ENCODE measurements at regions not wholly inside any gene's neighbourhood (a gene's known extent, or its start where the extent isn't known, plus 50 kb on each side); places are given as distances from the start of the nearest gene placed in this dataset.

- no peak for DNase-seq (ENCODE audit: low read depth in 2 of 2, low spot score in 1 of 2)
Measured at GRCh38 chr20:52410731-52411234, 219.2 kb upstream of the ZFP64 start.

- DNase-seq (ENCODE audit: low read depth in 2 of 2, low spot score in 1 of 2): peak in 1 of 2 donors; percentile 18
Measured at GRCh38 chr20:52410182-52410647, 218.6 kb upstream of the ZFP64 start.

GRCh38 chr20:52405986-52406385 lies 214.4 kb upstream of the ZFP64 start:
- no peak for DNase-seq (ENCODE audit: low read depth in 2 of 2, low spot score in 1 of 2)

- no peak for DNase-seq (ENCODE audit: low read depth in 2 of 2, low spot score in 1 of 2)
Measured at GRCh38 chr20:52405417-52405816, 213.8 kb upstream of the ZFP64 start.

GRCh38 chr20:52404671-52405070 lies 213.1 kb upstream of the ZFP64 start:
- DNase-seq (ENCODE audit: low read depth in 2 of 2, low spot score in 1 of 2): no peak

GRCh38 chr20:52402950-52403349 lies 211.4 kb upstream of the ZFP64 start:
- no peak for DNase-seq (ENCODE audit: low read depth in 2 of 2, low spot score in 1 of 2)

- no peak for DNase-seq (ENCODE audit: low read depth in 2 of 2, low spot score in 1 of 2)
Measured at GRCh38 chr20:52402514-52402913, 210.9 kb upstream of the ZFP64 start.

- no peak for DNase-seq (ENCODE audit: low read depth in 2 of 2, low spot score in 1 of 2)
Measured at GRCh38 chr20:52401431-52401830, 209.9 kb upstream of the ZFP64 start.

- no peak for DNase-seq (ENCODE audit: low read depth in 2 of 2, low spot score in 1 of 2)
Measured at GRCh38 chr20:52399352-52399751, 207.8 kb upstream of the ZFP64 start.

- no peak for DNase-seq (ENCODE audit: low read depth in 2 of 2, low spot score in 1 of 2)
Measured at GRCh38 chr20:52389606-52390005, 198.0 kb upstream of the ZFP64 start.

- DNase-seq (ENCODE audit: low read depth in 2 of 2, low spot score in 1 of 2): no peak
Measured at GRCh38 chr20:52383995-52384621, 192.5 kb upstream of the ZFP64 start.

- DNase-seq (ENCODE audit: low read depth in 2 of 2, low spot score in 1 of 2): no peak
Measured at GRCh38 chr20:52382933-52383332, 191.4 kb upstream of the ZFP64 start.

- peak in 1 of 2 donors; percentile 6 for DNase-seq (ENCODE audit: low read depth in 2 of 2, low spot score in 1 of 2)
Measured at GRCh38 chr20:52379723-52380336, 188.3 kb upstream of the ZFP64 start.

- no peak for DNase-seq (ENCODE audit: low read depth in 2 of 2, low spot score in 1 of 2)
Measured at GRCh38 chr20:52372169-52372568, 180.6 kb upstream of the ZFP64 start.

GRCh38 chr20:52365688-52366087 lies 174.1 kb upstream of the ZFP64 start:
- no peak for DNase-seq (ENCODE audit: low read depth in 2 of 2, low spot score in 1 of 2)

GRCh38 chr20:52364405-52364804 lies 172.8 kb upstream of the ZFP64 start:
- DNase-seq (ENCODE audit: low read depth in 2 of 2, low spot score in 1 of 2): no peak

- DNase-seq (ENCODE audit: low read depth in 2 of 2, low spot score in 1 of 2): no peak
Measured at GRCh38 chr20:52361650-52362049, 170.1 kb upstream of the ZFP64 start.

GRCh38 chr20:52349806-52350205 lies 158.2 kb upstream of the ZFP64 start:
- DNase-seq (ENCODE audit: low read depth in 2 of 2, low spot score in 1 of 2): no peak

- no peak for DNase-seq (ENCODE audit: low read depth in 2 of 2, low spot score in 1 of 2)
Measured at GRCh38 chr20:52348434-52348833, 156.9 kb upstream of the ZFP64 start.

GRCh38 chr20:52346797-52347196 lies 155.2 kb upstream of the ZFP64 start:
- no peak for DNase-seq (ENCODE audit: low read depth in 2 of 2, low spot score in 1 of 2)

- no peak for DNase-seq (ENCODE audit: low read depth in 2 of 2, low spot score in 1 of 2)
Measured at GRCh38 chr20:52342913-52343312, 151.3 kb upstream of the ZFP64 start.

- no peak for DNase-seq (ENCODE audit: low read depth in 2 of 2, low spot score in 1 of 2)
Measured at GRCh38 chr20:52340036-52340634, 148.6 kb upstream of the ZFP64 start.
